GM19438 (cell line): ENCODE measurements at regions not wholly inside any gene's neighbourhood (a gene's known extent, or its start where the extent isn't known, plus 50 kb on each side); places are given as distances from the start of the nearest gene placed in this dataset.
"Not testable (repeated sequence)": the region's sequence is repeated elsewhere in the genome, so short reads cannot be mapped to it uniquely, and the experiment has no call there.

ENCODE experiments used
- ATAC-seq: cut with Tn5 transposase; IDR thresholded peaks from one replicate; pipeline ENCODE4 v1.9.1; 2021; ENCODE audit warnings: low read depth; ENCODE audit not compliant: unreplicated experiment

- no peak for ATAC-seq
Measured at GRCh38 chr7:34382166-34382893, 275.7 kb upstream of the NPSR1 start.

- no peak for ATAC-seq
Measured at GRCh38 chr7:34385384-34385783, 272.6 kb upstream of the NPSR1 start.

GRCh38 chr7:34389332-34390078 lies 268.5 kb upstream of the NPSR1 start:
- ATAC-seq: no peak

GRCh38 chr7:34390103-34390502 lies 267.9 kb upstream of the NPSR1 start:
- no peak for ATAC-seq

- ATAC-seq: no peak
Measured at GRCh38 chr7:34392972-34393371, 265.0 kb upstream of the NPSR1 start.

- no peak for ATAC-seq
Measured at GRCh38 chr7:34396437-34397064, 261.5 kb upstream of the NPSR1 start.

- no peak for ATAC-seq
Measured at GRCh38 chr7:34401776-34402175, 256.2 kb upstream of the NPSR1 start.

- ATAC-seq: no peak
Measured at GRCh38 chr7:34406848-34407530, 251.0 kb upstream of the NPSR1 start.

- no peak for ATAC-seq
Measured at GRCh38 chr7:34407586-34407985, 250.4 kb upstream of the NPSR1 start.

GRCh38 chr7:34417781-34418180 lies 240.2 kb upstream of the NPSR1 start:
- ATAC-seq: no peak

GRCh38 chr7:34421526-34421925 lies 236.5 kb upstream of the NPSR1 start:
- no peak for ATAC-seq

- no peak for ATAC-seq
Measured at GRCh38 chr7:34425194-34425593, 232.8 kb upstream of the NPSR1 start.

GRCh38 chr7:34425631-34426384 lies 232.2 kb upstream of the NPSR1 start:
- ATAC-seq: no peak

GRCh38 chr7:34430456-34430855 lies 227.6 kb upstream of the NPSR1 start:
- ATAC-seq: no peak

- ATAC-seq: no peak
Measured at GRCh38 chr7:34438436-34438835, 219.6 kb upstream of the NPSR1 start.

GRCh38 chr7:34445653-34446052 lies 212.4 kb upstream of the NPSR1 start:
- ATAC-seq: no peak

GRCh38 chr7:34448531-34448930 lies 209.5 kb upstream of the NPSR1 start:
- not testable (repeated sequence) for ATAC-seq

- ATAC-seq: no peak
Measured at GRCh38 chr7:34449765-34450164, 208.3 kb upstream of the NPSR1 start.

GRCh38 chr7:34451183-34451582 lies 206.8 kb upstream of the NPSR1 start:
- no peak for ATAC-seq

GRCh38 chr7:34451923-34452322 lies 206.1 kb upstream of the NPSR1 start:
- no peak for ATAC-seq
